ENCODE measurements at regions not wholly inside any gene's neighbourhood (a gene's known extent, or its start where the extent isn't known, plus 50 kb on each side); places are given as distances from the start of the nearest gene placed in this dataset.

- DNase-seq (ENCODE audit: low spot score, unreplicated experiment) = no peak
- Mint-ChIP-seq H3K36me3 (ENCODE audit: insufficient read depth) (no peaks in the 10 kb centered on the region), H3K4me3 (ENCODE audit: low read depth) (no peak overlapping the region), H3K9me3 (ENCODE audit: low read depth) (no peaks in the 10 kb centered on the region), H3K27me3 (peaks cover 14% of the 10 kb centered on the region), H3K4me1 (ENCODE audit: low read depth) (no peaks in the 10 kb centered on the region), H3K27ac (no peak overlapping the region)
- no peak for TF ChIP-seq CTCF (IDR thresholded peaks at IDR 0.05; ENCODE audit: unreplicated experiment)
Measured at GRCh38 chr7:95694334-95694733, 78.0 kb upstream of the DYNC1I1 start.

DNA sequence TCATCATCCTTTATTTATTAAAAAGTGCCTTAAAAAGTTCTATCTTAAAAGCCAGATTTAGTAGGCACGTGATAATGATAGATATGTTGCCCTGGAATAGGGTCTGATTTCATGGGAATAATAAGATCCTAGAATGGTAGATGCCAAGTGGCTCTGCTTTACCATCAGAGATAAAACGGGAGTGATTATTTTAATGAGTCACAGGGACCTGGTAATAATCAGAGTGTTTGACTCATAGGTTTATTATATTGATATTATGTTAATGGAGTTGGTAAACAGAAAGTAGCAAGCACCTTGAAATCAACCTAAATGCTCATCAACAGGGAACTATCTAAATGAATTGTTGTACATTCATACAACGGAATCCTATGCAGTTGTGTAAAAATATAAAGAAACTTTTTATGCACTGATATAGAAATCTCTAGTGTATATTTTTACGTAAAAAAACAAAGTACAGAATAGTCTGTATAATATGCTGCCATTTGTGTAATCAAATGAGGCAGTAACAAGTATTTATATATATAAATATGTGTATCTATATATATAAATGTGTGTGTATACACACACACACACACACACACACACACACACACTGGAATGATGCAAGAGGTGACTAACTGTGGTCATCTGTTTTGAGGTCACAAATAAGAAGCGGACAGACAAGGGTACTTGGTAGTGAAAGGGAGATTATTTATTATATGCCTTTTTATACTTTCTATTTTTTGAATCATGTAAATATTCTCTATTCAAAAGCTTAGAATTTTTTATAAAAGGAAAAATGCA is 78.6 kb upstream of the DYNC1I1 start:
- TF ChIP-seq CTCF (IDR thresholded peaks at IDR 0.05; ENCODE audit: unreplicated experiment) = no peak
- Mint-ChIP-seq H3K27ac (no peak overlapping the region), H3K4me1 (ENCODE audit: low read depth) (no peaks in the 10 kb centered on the region), H3K9me3 (ENCODE audit: low read depth) (no peaks in the 10 kb centered on the region), H3K36me3 (ENCODE audit: insufficient read depth) (no peaks in the 10 kb centered on the region), H3K4me3 (ENCODE audit: low read depth) (no peak overlapping the region), H3K27me3 (peaks cover 14% of the 10 kb centered on the region)
- DNase-seq (ENCODE audit: low spot score, unreplicated experiment) = no peak

DNA sequence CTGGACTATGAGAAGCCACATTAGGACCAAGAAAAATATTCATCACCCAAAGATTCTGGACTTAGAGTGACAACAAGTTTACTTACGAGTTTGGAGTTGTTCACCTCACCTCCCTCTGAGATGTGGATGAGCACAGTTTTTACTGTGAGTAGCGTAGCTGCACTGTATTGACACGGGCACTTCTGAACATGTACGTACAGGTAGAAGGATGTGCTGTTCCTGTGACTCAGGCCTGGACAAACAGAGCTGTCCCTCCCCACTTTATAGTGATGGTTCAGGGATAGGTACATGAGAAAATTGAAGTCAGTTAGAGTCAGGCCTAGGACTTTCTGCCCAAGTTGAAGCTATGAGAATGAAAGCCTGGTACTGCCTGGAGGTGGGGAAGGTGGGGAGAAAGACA is 80.9 kb upstream of the DYNC1I1 start:
- no peaks in the 10 kb centered on the region for H3K36me3 Mint-ChIP-seq (ENCODE audit: insufficient read depth)
- TF ChIP-seq CTCF (IDR thresholded peaks at IDR 0.05; ENCODE audit: unreplicated experiment) = no peak
- H3K4me1 Mint-ChIP-seq (ENCODE audit: low read depth) = no peaks in the 10 kb centered on the region

GRCh38 chr7:95690367-95690947 is 81.9 kb upstream of the DYNC1I1 start:
- Mint-ChIP-seq H3K4me3 (ENCODE audit: low read depth) (peak overlapping the region; percentile 8), H3K4me1 (ENCODE audit: low read depth) (no peaks in the 10 kb centered on the region), H3K27me3 (peaks cover 3% of the 10 kb centered on the region), H3K9me3 (ENCODE audit: low read depth) (no peaks in the 10 kb centered on the region), H3K36me3 (ENCODE audit: insufficient read depth) (no peaks in the 10 kb centered on the region), H3K27ac (no peak overlapping the region)
- TF ChIP-seq CTCF (IDR thresholded peaks at IDR 0.05; ENCODE audit: unreplicated experiment) = peak; percentile 76
- no peak for DNase-seq (ENCODE audit: low spot score, unreplicated experiment)

More for the DNA sequence above, 80.9 kb upstream of the DYNC1I1 start:
- Mint-ChIP-seq H3K4me3 (ENCODE audit: low read depth) (no peak overlapping the region), H3K27ac (no peak overlapping the region), H3K27me3 (peaks cover 8% of the 10 kb centered on the region), H3K9me3 (ENCODE audit: low read depth) (no peaks in the 10 kb centered on the region)
- no peak for DNase-seq (ENCODE audit: low spot score, unreplicated experiment)

GRCh38 chr7:95688931-95689495 is 83.3 kb upstream of the DYNC1I1 start:
- H3K27me3 Mint-ChIP-seq = no peaks in the 10 kb centered on the region
- no peak for TF ChIP-seq CTCF (IDR thresholded peaks at IDR 0.05; ENCODE audit: unreplicated experiment)
- no peak overlapping the region for H3K4me3 Mint-ChIP-seq (ENCODE audit: low read depth)
- H3K4me1 Mint-ChIP-seq (ENCODE audit: low read depth) = no peaks in the 10 kb centered on the region
- no peaks in the 10 kb centered on the region for H3K9me3 Mint-ChIP-seq (ENCODE audit: low read depth)
- no peaks in the 10 kb centered on the region for H3K36me3 Mint-ChIP-seq (ENCODE audit: insufficient read depth)
- DNase-seq (ENCODE audit: low spot score, unreplicated experiment) = no peak
- no peak overlapping the region for H3K27ac Mint-ChIP-seq

Data from progenitor cell of endocrine pancreas (in vitro differentiated cells).